NB4 (cell line): ENCODE measurements at regions not wholly inside any gene's neighbourhood (a gene's known extent, or its start where the extent isn't known, plus 50 kb on each side); places are given as distances from the start of the nearest gene placed in this dataset.

ENCODE experiments used
- MYC ChIP-seq: IDR thresholded peaks from 2 replicates; pipeline ENCODE4 v1.6.1; 2011; ENCODE audit warnings: low read depth, low read length
- POLR2A ChIP-seq: IDR thresholded peaks from 2 replicates; pipeline ENCODE4 v1.6.1; 2011; ENCODE audit warnings: mild to moderate bottlenecking; ENCODE audit not compliant: insufficient read length; ENCODE audit errors: extremely low read depth
- TF ChIP-seq, protein P1 (sequence below): IDR thresholded peaks from one replicate; pipeline ENCODE4 v1.5.1; 2012; ENCODE audit warnings: low read depth, low read length
- TF ChIP-seq, protein P2 (sequence below): IDR thresholded peaks from 2 replicates; pipeline ENCODE4 v1.6.1; 2011; ENCODE audit warnings: low read depth, low read length

DNA sequence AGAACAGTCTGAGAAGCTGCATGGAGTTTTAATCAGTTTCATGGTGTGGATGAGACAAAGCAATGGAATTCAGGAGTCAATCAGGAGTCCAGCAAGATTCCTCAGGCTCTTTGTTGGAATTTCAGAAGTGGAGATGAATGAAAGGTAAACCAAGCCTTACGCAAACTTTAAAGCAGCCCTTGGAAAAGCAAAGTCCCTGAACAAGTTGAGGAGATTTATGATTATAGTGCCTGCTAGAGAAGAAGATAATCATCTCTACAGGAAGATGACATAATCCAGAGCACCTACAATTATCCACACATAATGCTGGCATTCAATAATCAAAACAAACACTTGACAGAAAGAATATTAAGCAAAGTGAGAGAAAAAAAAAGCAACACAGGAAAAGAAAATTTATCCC, 1380.1 kb upstream of the NUDT12 start:
- no peak for TF ChIP-seq POLR2A
- TF ChIP-seq, protein P1, sequence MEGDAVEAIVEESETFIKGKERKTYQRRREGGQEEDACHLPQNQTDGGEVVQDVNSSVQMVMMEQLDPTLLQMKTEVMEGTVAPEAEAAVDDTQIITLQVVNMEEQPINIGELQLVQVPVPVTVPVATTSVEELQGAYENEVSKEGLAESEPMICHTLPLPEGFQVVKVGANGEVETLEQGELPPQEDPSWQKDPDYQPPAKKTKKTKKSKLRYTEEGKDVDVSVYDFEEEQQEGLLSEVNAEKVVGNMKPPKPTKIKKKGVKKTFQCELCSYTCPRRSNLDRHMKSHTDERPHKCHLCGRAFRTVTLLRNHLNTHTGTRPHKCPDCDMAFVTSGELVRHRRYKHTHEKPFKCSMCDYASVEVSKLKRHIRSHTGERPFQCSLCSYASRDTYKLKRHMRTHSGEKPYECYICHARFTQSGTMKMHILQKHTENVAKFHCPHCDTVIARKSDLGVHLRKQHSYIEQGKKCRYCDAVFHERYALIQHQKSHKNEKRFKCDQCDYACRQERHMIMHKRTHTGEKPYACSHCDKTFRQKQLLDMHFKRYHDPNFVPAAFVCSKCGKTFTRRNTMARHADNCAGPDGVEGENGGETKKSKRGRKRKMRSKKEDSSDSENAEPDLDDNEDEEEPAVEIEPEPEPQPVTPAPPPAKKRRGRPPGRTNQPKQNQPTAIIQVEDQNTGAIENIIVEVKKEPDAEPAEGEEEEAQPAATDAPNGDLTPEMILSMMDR: no peak
- TF ChIP-seq, protein P2, sequence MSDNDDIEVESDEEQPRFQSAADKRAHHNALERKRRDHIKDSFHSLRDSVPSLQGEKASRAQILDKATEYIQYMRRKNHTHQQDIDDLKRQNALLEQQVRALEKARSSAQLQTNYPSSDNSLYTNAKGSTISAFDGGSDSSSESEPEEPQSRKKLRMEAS: no peak
- TF ChIP-seq MYC: no peak
